ENCODE measurements at regions not wholly inside any gene's neighbourhood (a gene's known extent, or its start where the extent isn't known, plus 50 kb on each side); places are given as distances from the start of the nearest gene placed in this dataset.

DNA sequence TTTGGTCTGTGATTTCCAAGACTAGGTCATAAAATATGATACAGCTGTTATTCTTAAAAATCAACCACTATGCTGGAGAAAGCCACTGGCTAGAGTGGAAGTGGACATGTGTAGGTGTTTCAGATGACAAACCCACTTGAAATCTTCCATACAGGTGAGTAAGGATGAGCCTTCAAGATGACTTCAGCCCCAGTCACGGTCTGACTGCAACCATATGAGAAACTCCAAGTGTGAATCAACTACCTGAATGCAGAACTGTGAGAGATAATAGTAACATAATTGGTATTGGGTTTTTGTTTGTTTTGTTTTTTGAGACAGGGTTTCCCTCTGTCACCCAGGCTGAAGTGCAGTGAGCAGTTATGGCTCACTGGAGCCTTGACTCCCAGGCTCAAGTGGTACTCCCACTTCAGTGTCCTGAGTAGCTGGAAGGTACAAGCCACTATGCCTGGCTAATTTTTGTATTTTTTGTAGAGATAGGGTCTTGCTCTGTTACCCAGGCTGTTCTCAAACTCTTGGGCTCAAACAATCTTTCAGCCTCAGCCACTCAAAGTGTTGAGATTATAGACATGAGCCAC, 273.3 kb upstream of the LRIG3 start:
- Histone ChIP-seq H3T11ph (ENCODE audit: low read length) (no peak overlapping the region), H3K4me1 (ENCODE audit: insufficient read depth, low read length) (no peaks in the 10 kb centered on the region), H2BK20ac (ENCODE audit: low read depth, low read length, poor library complexity, severe bottlenecking) (no peak overlapping the region), H2BK12ac (ENCODE audit: insufficient read length, low read depth, low read length) (no peak overlapping the region), H2AK5ac (ENCODE audit: insufficient read length, low read length) (no peak overlapping the region), H3K27ac (ENCODE audit: insufficient read length, low read depth, low read length) (no peak overlapping the region), H2AFZ (ENCODE audit: low read length) (no peak overlapping the region), H3K4ac (ENCODE audit: low read depth, low read length) (no peak overlapping the region), H4K5ac (ENCODE audit: insufficient read length, low read depth, low read length) (no peak overlapping the region), H3K14ac (ENCODE audit: insufficient read depth, low read length) (no peak overlapping the region), H2BK120ac (ENCODE audit: low read depth, low read length, poor library complexity, severe bottlenecking) (no peak overlapping the region), H3K56ac (ENCODE audit: insufficient read length, low read depth, low read length) (no peak overlapping the region), H2BK15ac (ENCODE audit: low read depth, low read length) (no peak overlapping the region), H3K9ac (ENCODE audit: extremely low read depth, insufficient read length, low read length) (no peak overlapping the region), H3K79me2 (ENCODE audit: insufficient read depth, low read length) (no peaks in the 10 kb centered on the region), H3K4me2 (ENCODE audit: insufficient read depth, insufficient read length, low read length) (no peak overlapping the region), H3K27me3 (ENCODE audit: insufficient read depth, low read length) (no peaks in the 10 kb centered on the region), H3K18ac (ENCODE audit: insufficient read length, low read depth, low read length) (no peak overlapping the region), H4K91ac (ENCODE audit: insufficient read length, low read depth, low read length) (no peak overlapping the region), H4K8ac (replicated peaks; ENCODE audit: insufficient read length, low read depth, low read length) (no peak overlapping the region), H3K23me2 (ENCODE audit: insufficient read length, low read depth, low read length, poor library complexity, severe bottlenecking) (no peaks in the 10 kb centered on the region), H2BK5ac (ENCODE audit: insufficient read length, low read length) (no peak overlapping the region), H3K79me1 (ENCODE audit: insufficient read depth, low read depth, low read length, poor library complexity, severe bottlenecking) (no peaks in the 10 kb centered on the region), H3K23ac (ENCODE audit: insufficient read length, low read depth, low read length) (no peak overlapping the region), H3K9me3 (ENCODE audit: control insufficient read depth, low read depth, low read length) (no peaks in the 10 kb centered on the region), H4K20me1 (ENCODE audit: control insufficient read depth, insufficient read depth, insufficient read length) (no peaks in the 10 kb centered on the region)
- no peak overlapping the region for H3K4me3 Mint-ChIP-seq
- no peaks in the 10 kb centered on the region; a peak in 2 of 5 replicates for H3K9me3 Mint-ChIP-seq
- peaks cover 13 to 14% of the 10 kb centered on the region in 2 experiments for H3K4me1 Mint-ChIP-seq
- no CpG with 5 or more reads among the region's 1 CpG for WGBS (ENCODE audit: extremely low coverage, insufficient read length, low lambda C conversion rate)
- H3K36me3 Mint-ChIP-seq (ENCODE audit: insufficient read depth in 1 of 3, low read depth in 3 of 3): 0 out of 7 replicates have a peak, but pooled peaks cover 0 to 9% (median 0%) of the 10 kb centered on the region in 3 experiments
- no peak overlapping the region for H3K27ac Mint-ChIP-seq
- TF ChIP-seq, protein P1, sequence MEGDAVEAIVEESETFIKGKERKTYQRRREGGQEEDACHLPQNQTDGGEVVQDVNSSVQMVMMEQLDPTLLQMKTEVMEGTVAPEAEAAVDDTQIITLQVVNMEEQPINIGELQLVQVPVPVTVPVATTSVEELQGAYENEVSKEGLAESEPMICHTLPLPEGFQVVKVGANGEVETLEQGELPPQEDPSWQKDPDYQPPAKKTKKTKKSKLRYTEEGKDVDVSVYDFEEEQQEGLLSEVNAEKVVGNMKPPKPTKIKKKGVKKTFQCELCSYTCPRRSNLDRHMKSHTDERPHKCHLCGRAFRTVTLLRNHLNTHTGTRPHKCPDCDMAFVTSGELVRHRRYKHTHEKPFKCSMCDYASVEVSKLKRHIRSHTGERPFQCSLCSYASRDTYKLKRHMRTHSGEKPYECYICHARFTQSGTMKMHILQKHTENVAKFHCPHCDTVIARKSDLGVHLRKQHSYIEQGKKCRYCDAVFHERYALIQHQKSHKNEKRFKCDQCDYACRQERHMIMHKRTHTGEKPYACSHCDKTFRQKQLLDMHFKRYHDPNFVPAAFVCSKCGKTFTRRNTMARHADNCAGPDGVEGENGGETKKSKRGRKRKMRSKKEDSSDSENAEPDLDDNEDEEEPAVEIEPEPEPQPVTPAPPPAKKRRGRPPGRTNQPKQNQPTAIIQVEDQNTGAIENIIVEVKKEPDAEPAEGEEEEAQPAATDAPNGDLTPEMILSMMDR (conservative IDR thresholded peaks at IDR 0.05): no peak
- DNase-seq: no peak
- H3K27me3 Mint-ChIP-seq (ENCODE audit: low read depth): no peaks in the 10 kb centered on the region
